ENCODE measurements at regions not wholly inside any gene's neighbourhood (a gene's known extent, or its start where the extent isn't known, plus 50 kb on each side); places are given as distances from the start of the nearest gene placed in this dataset.
"Not testable (repeated sequence)": the region's sequence is repeated elsewhere in the genome, so short reads cannot be mapped to it uniquely, and the experiment has no call there.

- H3K27ac ChIP-seq, result no peak overlapping the region
- no peak for TF ChIP-seq ZFX (IDR thresholded peaks at IDR 0.05; ENCODE audit: borderline replicate concordance)
- TF ChIP-seq, protein P1, sequence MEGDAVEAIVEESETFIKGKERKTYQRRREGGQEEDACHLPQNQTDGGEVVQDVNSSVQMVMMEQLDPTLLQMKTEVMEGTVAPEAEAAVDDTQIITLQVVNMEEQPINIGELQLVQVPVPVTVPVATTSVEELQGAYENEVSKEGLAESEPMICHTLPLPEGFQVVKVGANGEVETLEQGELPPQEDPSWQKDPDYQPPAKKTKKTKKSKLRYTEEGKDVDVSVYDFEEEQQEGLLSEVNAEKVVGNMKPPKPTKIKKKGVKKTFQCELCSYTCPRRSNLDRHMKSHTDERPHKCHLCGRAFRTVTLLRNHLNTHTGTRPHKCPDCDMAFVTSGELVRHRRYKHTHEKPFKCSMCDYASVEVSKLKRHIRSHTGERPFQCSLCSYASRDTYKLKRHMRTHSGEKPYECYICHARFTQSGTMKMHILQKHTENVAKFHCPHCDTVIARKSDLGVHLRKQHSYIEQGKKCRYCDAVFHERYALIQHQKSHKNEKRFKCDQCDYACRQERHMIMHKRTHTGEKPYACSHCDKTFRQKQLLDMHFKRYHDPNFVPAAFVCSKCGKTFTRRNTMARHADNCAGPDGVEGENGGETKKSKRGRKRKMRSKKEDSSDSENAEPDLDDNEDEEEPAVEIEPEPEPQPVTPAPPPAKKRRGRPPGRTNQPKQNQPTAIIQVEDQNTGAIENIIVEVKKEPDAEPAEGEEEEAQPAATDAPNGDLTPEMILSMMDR (IDR thresholded peaks at IDR 0.05), result no peak
These were observed 182.1 kb downstream of the ETAA1 start for GRCh38 chr2:67579216-67579615.

DNA sequence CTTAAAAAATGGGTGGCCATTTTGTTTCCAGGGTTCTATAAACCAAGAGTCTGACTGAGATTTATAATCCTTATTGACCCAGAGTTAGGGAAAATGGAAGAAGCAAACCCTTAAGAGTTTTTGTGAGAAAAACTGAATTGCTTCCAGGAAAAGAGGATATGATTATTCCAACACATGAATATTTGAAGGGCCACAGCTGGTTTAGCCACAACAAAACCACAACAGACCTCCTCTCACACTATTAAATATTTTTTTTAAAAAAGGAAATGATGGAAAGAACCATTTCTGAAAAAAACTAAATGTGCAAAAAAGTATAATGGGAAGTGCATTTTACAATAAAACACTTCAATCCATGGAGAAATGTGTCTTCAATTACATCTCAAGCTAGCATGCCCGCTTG lies 182.7 kb downstream of the ETAA1 start:
- no peak for TF ChIP-seq ZFX (IDR thresholded peaks at IDR 0.05; ENCODE audit: borderline replicate concordance)
- TF ChIP-seq, protein P1 (IDR thresholded peaks at IDR 0.05), result no peak
- no peak overlapping the region for H3K27ac ChIP-seq

- no peak for TF ChIP-seq ZFX (IDR thresholded peaks at IDR 0.05; ENCODE audit: borderline replicate concordance)
- TF ChIP-seq, protein P1 (IDR thresholded peaks at IDR 0.05), result peak; percentile 75
- H3K27ac ChIP-seq, result no peak overlapping the region
These were observed 184.6 kb downstream of the ETAA1 start for GRCh38 chr2:67581751-67582150.

GRCh38 chr2:67583185-67583584 lies 186.1 kb downstream of the ETAA1 start:
- no peak for TF ChIP-seq ZFX (IDR thresholded peaks at IDR 0.05; ENCODE audit: borderline replicate concordance)
- TF ChIP-seq, protein P1 (IDR thresholded peaks at IDR 0.05), result no peak
- H3K27ac ChIP-seq, result no peak overlapping the region

DNA sequence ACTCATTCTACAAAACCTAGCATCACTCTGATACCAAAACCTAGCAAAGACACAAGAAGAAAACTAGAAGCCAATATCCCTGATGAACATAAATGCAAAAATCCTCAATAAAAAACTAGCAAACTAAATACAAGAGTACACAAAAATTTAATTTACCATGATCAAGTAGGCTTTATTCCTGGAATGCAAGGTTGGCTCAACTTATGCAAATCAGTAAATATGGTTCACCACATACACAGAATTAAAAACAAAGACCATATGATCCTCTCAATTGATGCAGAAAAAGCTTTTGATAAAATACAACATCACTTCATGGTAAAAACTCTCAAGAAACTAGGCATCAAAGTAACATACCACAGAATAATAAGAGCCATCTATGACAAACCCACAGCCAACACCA lies 188.3 kb downstream of the ETAA1 start:
- H3K27ac ChIP-seq, result no peak overlapping the region
- TF ChIP-seq, protein P1 (IDR thresholded peaks at IDR 0.05), result no peak
- TF ChIP-seq ZFX (IDR thresholded peaks at IDR 0.05; ENCODE audit: borderline replicate concordance), result no peak

DNA sequence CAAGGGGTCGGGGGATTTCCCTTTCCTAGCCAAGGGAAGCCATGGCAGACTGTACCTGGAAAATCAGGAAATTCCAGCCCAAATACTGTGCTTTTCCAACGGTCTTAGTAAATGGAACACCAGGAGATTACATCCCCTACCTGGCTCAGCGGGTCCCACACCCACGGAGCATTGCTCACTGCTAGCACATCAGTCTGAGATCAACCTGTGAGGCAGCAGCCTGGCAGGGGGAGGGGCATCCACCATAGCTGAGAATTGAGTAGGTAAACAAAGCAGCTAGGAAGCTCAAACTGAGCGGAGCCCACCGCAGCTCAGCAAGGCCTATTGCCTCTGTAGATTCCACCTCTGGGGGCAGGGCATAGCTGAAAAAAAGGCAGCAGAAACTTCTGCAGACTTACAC lies 192.0 kb downstream of the ETAA1 start:
- H3K27ac ChIP-seq, result not testable (repeated sequence)

DNA sequence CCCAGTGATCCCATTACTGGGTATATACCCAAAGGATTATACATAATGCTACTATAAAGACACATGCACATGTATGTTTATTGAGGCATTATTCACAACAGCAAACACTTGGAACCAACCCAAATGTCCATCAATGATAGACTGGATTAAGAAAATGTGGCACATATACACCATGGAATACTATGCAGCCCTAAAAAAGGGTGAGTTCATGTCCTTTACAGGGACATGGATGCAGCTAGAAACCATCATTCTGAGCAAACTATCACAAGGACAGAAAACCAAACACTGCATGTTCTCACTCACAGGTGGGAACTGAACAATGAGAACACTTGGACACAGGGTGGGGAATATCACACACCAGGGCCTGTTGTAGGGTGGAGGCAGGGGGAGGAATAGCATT lies 197.4 kb downstream of the ETAA1 start:
- H3K27ac ChIP-seq, result not testable (repeated sequence)

GRCh38 chr2:67596871-67597270 lies 199.7 kb downstream of the ETAA1 start:
- TF ChIP-seq ZFX (IDR thresholded peaks at IDR 0.05; ENCODE audit: borderline replicate concordance), result no peak
- TF ChIP-seq, protein P1 (IDR thresholded peaks at IDR 0.05), result no peak
- no peak overlapping the region for H3K27ac ChIP-seq

Data from 22Rv1 (cell line).